Ovary (tissue), 3 donors: ENCODE measurements at regions not wholly inside any gene's neighbourhood (a gene's known extent, or its start where the extent isn't known, plus 50 kb on each side); places are given as distances from the start of the nearest gene placed in this dataset.

Experiments used
- EP300 ChIP-seq: sonication (generic); formaldehyde crosslinking; IDR thresholded peaks from one replicate; pipeline ENCODE4 v1.6.1; 2017; ENCODE audit warnings: antibody characterized with exemption
- POLR2A ChIP-seq: fragments of 450-650 bp; IDR thresholded peaks from one replicate; pipeline ENCODE4 v1.6.1; 2017; ENCODE audit warnings: antibody characterized with exemption, mild to moderate bottlenecking, moderate library complexity
- TF ChIP-seq, protein P1 (sequence below), 3 donors: fragments of 450-650 bp in 2 of 3; fragments of 200-600 bp in 1 of 3; IDR thresholded peaks; one replicate each; pipeline versions ENCODE4 v1.5.1 to v1.8.0; 2016 to 2022; ENCODE audit warnings: antibody characterized with exemption in 3 of 3, mild to moderate bottlenecking in 1 of 3
- donor health status: DM: no; HTN: no; CAD: no.

DNA sequence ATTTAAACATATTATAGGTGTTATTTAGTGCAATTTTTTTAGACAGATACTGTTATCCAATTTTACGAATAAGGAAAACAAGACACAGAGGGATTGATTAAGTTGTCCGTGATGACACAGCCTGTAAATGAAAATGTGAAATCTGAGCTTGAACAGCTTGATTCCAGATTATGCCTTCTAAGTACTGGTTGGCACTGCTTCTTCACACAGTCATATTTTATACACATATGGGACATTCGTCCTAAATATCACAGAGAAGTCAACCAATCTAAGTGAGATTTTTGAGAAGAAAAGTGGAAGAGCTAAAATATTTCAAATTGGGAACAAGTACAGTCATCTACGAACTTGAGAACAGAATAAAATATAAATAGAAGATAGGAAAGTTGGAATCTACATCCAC lies 756.3 kb downstream of the BCKDHB start:
- TF ChIP-seq, protein P1, sequence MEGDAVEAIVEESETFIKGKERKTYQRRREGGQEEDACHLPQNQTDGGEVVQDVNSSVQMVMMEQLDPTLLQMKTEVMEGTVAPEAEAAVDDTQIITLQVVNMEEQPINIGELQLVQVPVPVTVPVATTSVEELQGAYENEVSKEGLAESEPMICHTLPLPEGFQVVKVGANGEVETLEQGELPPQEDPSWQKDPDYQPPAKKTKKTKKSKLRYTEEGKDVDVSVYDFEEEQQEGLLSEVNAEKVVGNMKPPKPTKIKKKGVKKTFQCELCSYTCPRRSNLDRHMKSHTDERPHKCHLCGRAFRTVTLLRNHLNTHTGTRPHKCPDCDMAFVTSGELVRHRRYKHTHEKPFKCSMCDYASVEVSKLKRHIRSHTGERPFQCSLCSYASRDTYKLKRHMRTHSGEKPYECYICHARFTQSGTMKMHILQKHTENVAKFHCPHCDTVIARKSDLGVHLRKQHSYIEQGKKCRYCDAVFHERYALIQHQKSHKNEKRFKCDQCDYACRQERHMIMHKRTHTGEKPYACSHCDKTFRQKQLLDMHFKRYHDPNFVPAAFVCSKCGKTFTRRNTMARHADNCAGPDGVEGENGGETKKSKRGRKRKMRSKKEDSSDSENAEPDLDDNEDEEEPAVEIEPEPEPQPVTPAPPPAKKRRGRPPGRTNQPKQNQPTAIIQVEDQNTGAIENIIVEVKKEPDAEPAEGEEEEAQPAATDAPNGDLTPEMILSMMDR (IDR thresholded peaks at IDR 0.05), result no peak
- no peak for TF ChIP-seq POLR2A
- no peak for TF ChIP-seq EP300
